Gastrocnemius medialis (tissue), 4 donors: ENCODE measurements at regions not wholly inside any gene's neighbourhood (a gene's known extent, or its start where the extent isn't known, plus 50 kb on each side); places are given as distances from the start of the nearest gene placed in this dataset.

ENCODE experiments used
- POLR2A ChIP-seq, 2 donors: fragments of 450-650 bp; IDR thresholded peaks; one replicate each; pipeline ENCODE4 v1.6.1; 2017; ENCODE audit warnings: antibody characterized with exemption in 2 of 2, mild to moderate bottlenecking in 2 of 2, moderate library complexity in 2 of 2
- TF ChIP-seq, protein P1 (sequence below), 5 experiments: fragments of 450-650 bp in 3 of 5; fragments of 200-600 bp in 2 of 5; sonication (generic) in 2 of 5; IDR thresholded peaks in 4 of 5; conservative IDR thresholded peaks in 1 of 5; 1 replicate in 4 of 5; 2 replicates in 1 of 5; pipeline ENCODE4 v1.5.1; 2016 to 2019; ENCODE audit warnings: antibody characterized with exemption in 5 of 5, mild to moderate bottlenecking in 3 of 5, moderate library complexity in 3 of 5

GRCh38 chr22:49540084-49540912, 287.4 kb downstream of the BRD1 start:
- TF ChIP-seq, protein P1, sequence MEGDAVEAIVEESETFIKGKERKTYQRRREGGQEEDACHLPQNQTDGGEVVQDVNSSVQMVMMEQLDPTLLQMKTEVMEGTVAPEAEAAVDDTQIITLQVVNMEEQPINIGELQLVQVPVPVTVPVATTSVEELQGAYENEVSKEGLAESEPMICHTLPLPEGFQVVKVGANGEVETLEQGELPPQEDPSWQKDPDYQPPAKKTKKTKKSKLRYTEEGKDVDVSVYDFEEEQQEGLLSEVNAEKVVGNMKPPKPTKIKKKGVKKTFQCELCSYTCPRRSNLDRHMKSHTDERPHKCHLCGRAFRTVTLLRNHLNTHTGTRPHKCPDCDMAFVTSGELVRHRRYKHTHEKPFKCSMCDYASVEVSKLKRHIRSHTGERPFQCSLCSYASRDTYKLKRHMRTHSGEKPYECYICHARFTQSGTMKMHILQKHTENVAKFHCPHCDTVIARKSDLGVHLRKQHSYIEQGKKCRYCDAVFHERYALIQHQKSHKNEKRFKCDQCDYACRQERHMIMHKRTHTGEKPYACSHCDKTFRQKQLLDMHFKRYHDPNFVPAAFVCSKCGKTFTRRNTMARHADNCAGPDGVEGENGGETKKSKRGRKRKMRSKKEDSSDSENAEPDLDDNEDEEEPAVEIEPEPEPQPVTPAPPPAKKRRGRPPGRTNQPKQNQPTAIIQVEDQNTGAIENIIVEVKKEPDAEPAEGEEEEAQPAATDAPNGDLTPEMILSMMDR (IDR thresholded peaks at IDR 0.05 in 4 of 5, conservative IDR thresholded peaks at IDR 0.05 in 1 of 5) = no peak
- no peak for TF ChIP-seq POLR2A (IDR thresholded peaks at IDR 0.05)
